ENCODE measurements at regions not wholly inside any gene's neighbourhood (a gene's known extent, or its start where the extent isn't known, plus 50 kb on each side); places are given as distances from the start of the nearest gene placed in this dataset.

GRCh38 chr9:103702572-103702971 lies 391.5 kb upstream of the SMC2 start:
- in situ Hi-C loops (cut with HindIII; ENCODE audit: low sequenced_read_pairs), result no loop called here
- no peak for DNase-seq (ENCODE audit: low spot score)

- in situ Hi-C loops (cut with HindIII; ENCODE audit: low sequenced_read_pairs), result no loop called here
- DNase-seq (ENCODE audit: low spot score), result no peak
Measured at GRCh38 chr9:103707181-103707580, 386.9 kb upstream of the SMC2 start.

GRCh38 chr9:103709366-103709765 lies 384.7 kb upstream of the SMC2 start:
- in situ Hi-C loops (cut with HindIII; ENCODE audit: low sequenced_read_pairs), result no loop called here

GRCh38 chr9:103713631-103714030 lies 380.5 kb upstream of the SMC2 start:
- in situ Hi-C loops (cut with HindIII; ENCODE audit: low sequenced_read_pairs), result no loop called here
- no peak for DNase-seq (ENCODE audit: low spot score)

More at GRCh38 chr9:103709366-103709765, 384.7 kb upstream of the SMC2 start:
- no peak for DNase-seq (ENCODE audit: low spot score)

GRCh38 chr9:103714992-103715391 lies 379.1 kb upstream of the SMC2 start:
- DNase-seq (ENCODE audit: low spot score), result no peak
- in situ Hi-C loops (cut with HindIII; ENCODE audit: low sequenced_read_pairs), result no loop called here

- in situ Hi-C loops (cut with HindIII; ENCODE audit: low sequenced_read_pairs), result no loop called here
- DNase-seq (ENCODE audit: low spot score), result no peak
Measured at GRCh38 chr9:103721056-103721455, 373.1 kb upstream of the SMC2 start.

- in situ Hi-C loops (cut with HindIII; ENCODE audit: low sequenced_read_pairs), result no loop called here
- DNase-seq (ENCODE audit: low spot score), result no peak
Measured at GRCh38 chr9:103730866-103731265, 363.2 kb upstream of the SMC2 start.

GRCh38 chr9:103731541-103731940 lies 362.6 kb upstream of the SMC2 start:
- in situ Hi-C loops (cut with HindIII; ENCODE audit: low sequenced_read_pairs), result no loop called here
- no peak for DNase-seq (ENCODE audit: low spot score)

GRCh38 chr9:103734471-103734870 lies 359.6 kb upstream of the SMC2 start:
- in situ Hi-C loops (cut with HindIII; ENCODE audit: low sequenced_read_pairs), result no loop called here
- DNase-seq (ENCODE audit: low spot score), result no peak

GRCh38 chr9:103755441-103755840 lies 338.7 kb upstream of the SMC2 start:
- no peak for DNase-seq (ENCODE audit: low spot score)
- in situ Hi-C loops (cut with HindIII; ENCODE audit: low sequenced_read_pairs), result no loop called here

- no peak for DNase-seq (ENCODE audit: low spot score)
- in situ Hi-C loops (cut with HindIII; ENCODE audit: low sequenced_read_pairs), result no loop called here
Measured at GRCh38 chr9:103755986-103756385, 338.1 kb upstream of the SMC2 start.

GRCh38 chr9:103757062-103757461 lies 337.0 kb upstream of the SMC2 start:
- in situ Hi-C loops (cut with HindIII; ENCODE audit: low sequenced_read_pairs), result no loop called here
- DNase-seq (ENCODE audit: low spot score), result no peak

GRCh38 chr9:103761466-103761865 lies 332.6 kb upstream of the SMC2 start:
- in situ Hi-C loops (cut with HindIII; ENCODE audit: low sequenced_read_pairs), result no loop called here
- DNase-seq (ENCODE audit: low spot score), result no peak

- DNase-seq (ENCODE audit: low spot score), result no peak
- in situ Hi-C loops (cut with HindIII; ENCODE audit: low sequenced_read_pairs), result no loop called here
Measured at GRCh38 chr9:103789686-103790085, 304.4 kb upstream of the SMC2 start.

- in situ Hi-C loops (cut with HindIII; ENCODE audit: low sequenced_read_pairs), result no loop called here
- no peak for DNase-seq (ENCODE audit: low spot score)
Measured at GRCh38 chr9:103798620-103799019, 295.5 kb upstream of the SMC2 start.

GRCh38 chr9:103799959-103800358 lies 294.1 kb upstream of the SMC2 start:
- no peak for DNase-seq (ENCODE audit: low spot score)
- in situ Hi-C loops (cut with HindIII; ENCODE audit: low sequenced_read_pairs), result no loop called here

- in situ Hi-C loops (cut with HindIII; ENCODE audit: low sequenced_read_pairs), result no loop called here
- DNase-seq (ENCODE audit: low spot score), result no peak
Measured at GRCh38 chr9:103802068-103802467, 292.0 kb upstream of the SMC2 start.

- in situ Hi-C loops (cut with HindIII; ENCODE audit: low sequenced_read_pairs), result no loop called here
Measured at GRCh38 chr9:103803245-103803644, 290.9 kb upstream of the SMC2 start.

GRCh38 chr9:103804077-103804735 lies 289.9 kb upstream of the SMC2 start:
- in situ Hi-C loops (cut with HindIII; ENCODE audit: low sequenced_read_pairs), result no loop called here
- no peak for DNase-seq (ENCODE audit: low spot score)

More at GRCh38 chr9:103803245-103803644, 290.9 kb upstream of the SMC2 start:
- DNase-seq (ENCODE audit: low spot score), result no peak

GRCh38 chr9:103809745-103810144 lies 284.4 kb upstream of the SMC2 start:
- no peak for DNase-seq (ENCODE audit: low spot score)
- in situ Hi-C loops (cut with HindIII; ENCODE audit: low sequenced_read_pairs), result no loop called here

GRCh38 chr9:103811462-103811861 lies 282.6 kb upstream of the SMC2 start:
- in situ Hi-C loops (cut with HindIII; ENCODE audit: low sequenced_read_pairs), result no loop called here
- no peak for DNase-seq (ENCODE audit: low spot score)

- no peak for DNase-seq (ENCODE audit: low spot score)
- in situ Hi-C loops (cut with HindIII; ENCODE audit: low sequenced_read_pairs), result no loop called here
Measured at GRCh38 chr9:103816146-103816545, 278.0 kb upstream of the SMC2 start.
